GM23338 (cell line): ENCODE measurements at regions not wholly inside any gene's neighbourhood (a gene's known extent, or its start where the extent isn't known, plus 50 kb on each side); places are given as distances from the start of the nearest gene placed in this dataset.

Source experiments
- ATAC-seq: fragments of 200-7000 bp; cut with Tn5 transposase; 3 replicates; pipeline ENCODE4 v1.9.1; 2020
- DNase-seq: peaks from one replicate; pipeline ENCODE4 v3.0.0-alpha.2; 2015; ENCODE audit warnings: low spot score
- H2AFZ ChIP-seq: fragments of 200-600 bp; sonication (generic); 2 replicates; pipeline ENCODE4 v1.8.0; 2016; ENCODE audit warnings: antibody characterized with exemption, mild to moderate bottlenecking, moderate library complexity
- H3F3A ChIP-seq: fragments of 200-600 bp; sonication (generic); replicated peaks from 2 replicates; pipeline ENCODE4 v1.8.0; 2017; ENCODE audit warnings: antibody characterized with exemption, mixed run types, low read depth
- H3K27ac ChIP-seq: fragments of 200-600 bp; sonication (generic); 2 replicates; pipeline ENCODE4 v1.6.1; 2016; ENCODE audit warnings: low read depth
- H3K27me3 ChIP-seq: fragments of 200-600 bp; sonication (generic); 2 replicates; pipeline ENCODE4 v1.8.0; 2016; ENCODE audit warnings: mild to moderate bottlenecking, mixed run types, moderate library complexity; ENCODE audit not compliant: insufficient read depth
- H3K36me3 ChIP-seq: fragments of 200-600 bp; sonication (generic); 2 replicates; pipeline ENCODE4 v1.8.0; 2016; ENCODE audit warnings: mild to moderate bottlenecking; ENCODE audit not compliant: insufficient read depth
- H3K4me1 ChIP-seq: fragments of 200-600 bp; sonication (generic); 2 replicates; pipeline ENCODE4 v1.8.0; 2016; ENCODE audit warnings: mild to moderate bottlenecking, moderate library complexity; ENCODE audit not compliant: insufficient read depth
- H3K4me2 ChIP-seq: fragments of 200-600 bp; sonication (generic); 2 replicates; pipeline ENCODE4 v1.7.1; 2017; ENCODE audit warnings: mixed run types
- H3K4me3 ChIP-seq: fragments of 200-600 bp; sonication (generic); 2 replicates; pipeline ENCODE4 v1.6.1; 2016; ENCODE audit warnings: mixed run types
- H3K79me2 ChIP-seq: fragments of 200-600 bp; sonication (generic); replicated peaks from 2 replicates; pipeline ENCODE4 v1.8.0; 2017; ENCODE audit warnings: mild to moderate bottlenecking; ENCODE audit not compliant: insufficient read depth
- H3K9me2 ChIP-seq: fragments of 200-600 bp; sonication (generic); 2 replicates; pipeline ENCODE4 v1.8.0; 2017; ENCODE audit not compliant: insufficient read depth
- H4K20me1 ChIP-seq: fragments of 200-600 bp; sonication (generic); replicated peaks from 2 replicates; pipeline ENCODE4 v1.8.0; 2017; ENCODE audit warnings: mild to moderate bottlenecking; ENCODE audit not compliant: insufficient read depth
- H3K27ac Mint-ChIP-seq: 2 replicates; pipeline ENCODE4 v1.8.0; 2020; ENCODE audit warnings: inconsistent platforms, mild to moderate bottlenecking, moderate library complexity, mixed read lengths
- H3K27me3 Mint-ChIP-seq: 3 replicates; pipeline ENCODE4 v1.8.0; 2022; ENCODE audit warnings: low read depth, mild to moderate bottlenecking, moderate library complexity, mixed read lengths, inconsistent platforms; ENCODE audit not compliant: insufficient read depth, poor library complexity
- H3K36me3 Mint-ChIP-seq: 3 replicates; pipeline ENCODE4 v1.8.0; 2021; ENCODE audit warnings: low read depth, mild to moderate bottlenecking, inconsistent platforms, moderate library complexity, mixed read lengths
- H3K4me1 Mint-ChIP-seq: 3 replicates; pipeline ENCODE4 v1.8.0; 2020; ENCODE audit warnings: mild to moderate bottlenecking, inconsistent platforms, mixed read lengths
- H3K4me3 Mint-ChIP-seq: 3 replicates; pipeline ENCODE4 v1.8.0; 2021; ENCODE audit warnings: moderate library complexity, mild to moderate bottlenecking, inconsistent platforms, mixed read lengths
- H3K9me3 Mint-ChIP-seq: 3 replicates; pipeline ENCODE4 v1.8.0; 2020; ENCODE audit warnings: moderate library complexity, mild to moderate bottlenecking, inconsistent platforms, mixed read lengths
- CREB1 ChIP-seq: fragments of 250-450 bp; sonication (Bioruptor Pico); IDR thresholded peaks from 2 replicates; pipeline ENCODE4 v1.5.0; 2020; ENCODE audit warnings: low read depth, mild to moderate bottlenecking, moderate library complexity
- ETS1 ChIP-seq: IDR thresholded peaks from 2 replicates; pipeline ENCODE4 v1.6.1; 2016; ENCODE audit warnings: antibody characterized with exemption
- EZH2 ChIP-seq: fragments of 200-600 bp; sonication (generic); IDR thresholded peaks from one replicate; pipeline ENCODE4 v1.8.0; 2017; ENCODE audit warnings: antibody characterized with exemption, mild to moderate bottlenecking, low read depth; ENCODE audit not compliant: unreplicated experiment
- EZH2phosphoT487 ChIP-seq: fragments of 200-600 bp; sonication (generic); IDR thresholded peaks from one replicate; pipeline ENCODE4 v1.8.1; 2018; ENCODE audit warnings: antibody characterized with exemption; ENCODE audit not compliant: unreplicated experiment
- JUNB ChIP-seq: IDR thresholded peaks from one replicate; pipeline ENCODE4 v1.6.1; 2016; ENCODE audit warnings: antibody characterized with exemption; ENCODE audit not compliant: unreplicated experiment
- NANOG ChIP-seq: IDR thresholded peaks from 2 replicates; pipeline ENCODE4 v1.6.1; 2016; ENCODE audit warnings: antibody characterized with exemption, borderline replicate concordance
- POLR2AphosphoS5 ChIP-seq: IDR thresholded peaks from 2 replicates; pipeline ENCODE4 v1.6.1; 2016; ENCODE audit warnings: antibody characterized with exemption, low read depth
- REST ChIP-seq: IDR thresholded peaks from one replicate; pipeline ENCODE4 v1.6.1; 2018; ENCODE audit warnings: antibody characterized with exemption; ENCODE audit not compliant: unreplicated experiment
- STAT1 ChIP-seq: IDR thresholded peaks from one replicate; pipeline ENCODE4 v1.6.1; 2016; ENCODE audit warnings: antibody characterized with exemption; ENCODE audit not compliant: unreplicated experiment
- ZNF114 ChIP-seq: fragments of 250-450 bp; sonication (Bioruptor Pico); IDR thresholded peaks from 2 replicates; pipeline ENCODE4 v1.5.0; 2020; ENCODE audit warnings: mild to moderate bottlenecking, moderate library complexity
- ZNF331 ChIP-seq: fragments of 250-450 bp; sonication (Bioruptor Pico); IDR thresholded peaks from 2 replicates; pipeline ENCODE4 v1.5.0; 2020; ENCODE audit warnings: low read depth, mild to moderate bottlenecking, moderate library complexity
- ZNF462 ChIP-seq: fragments of 250-450 bp; sonication (Bioruptor Pico); IDR thresholded peaks from 2 replicates; pipeline ENCODE4 v1.5.0; 2020; ENCODE audit warnings: mild to moderate bottlenecking, moderate library complexity

GRCh38 chr5:158212237-158212636, 353.3 kb upstream of the CLINT1 start:
- no peak overlapping the region for H3K27ac Mint-ChIP-seq
- H3K36me3 ChIP-seq = no peaks in the 10 kb centered on the region
- no peaks in the 10 kb centered on the region for H3F3A ChIP-seq
- no peak overlapping the region for H3K27ac ChIP-seq
- no peak overlapping the region for H3K4me3 ChIP-seq
- peaks cover 7% of the 10 kb centered on the region; the same call in 1 of the 3 replicates for H3K4me1 Mint-ChIP-seq
- TF ChIP-seq POLR2AphosphoS5 = no peak
- peaks cover 6% of the 10 kb centered on the region; the same call in 1 of the 2 replicates for H3K9me2 ChIP-seq
- H4K20me1 ChIP-seq = no peaks in the 10 kb centered on the region
- H3K4me3 Mint-ChIP-seq = no peak overlapping the region
- no peaks in the 10 kb centered on the region for H3K4me1 ChIP-seq
- no peak overlapping the region for H2AFZ ChIP-seq
- no peaks in the 10 kb centered on the region for H3K36me3 Mint-ChIP-seq
- H3K4me2 ChIP-seq = no peak overlapping the region
- H3K79me2 ChIP-seq = no peaks in the 10 kb centered on the region
- H3K27me3 ChIP-seq = no peaks in the 10 kb centered on the region
- no peak for DNase-seq
- H3K9me3 Mint-ChIP-seq = no peaks in the 10 kb centered on the region
- ATAC-seq = no peak
- H3K27me3 Mint-ChIP-seq = peaks cover 1% of the 10 kb centered on the region

GRCh38 chr5:158209219-158209908, 350.4 kb upstream of the CLINT1 start:
- H3K79me2 ChIP-seq = no peaks in the 10 kb centered on the region
- Mint-ChIP-seq H3K27ac (no peak overlapping the region), H3K9me3 (no peaks in the 10 kb centered on the region), H3K4me1 (peaks cover 7% of the 10 kb centered on the region; the same call in 1 of the 3 replicates), H3K27me3 (peaks cover 2% of the 10 kb centered on the region), H3K4me3 (no peak overlapping the region), H3K36me3 (no peaks in the 10 kb centered on the region)
- no peak overlapping the region for H2AFZ ChIP-seq
- H3K36me3 ChIP-seq = no peaks in the 10 kb centered on the region
- ATAC-seq (no peak), DNase-seq (no peak)
- no peaks in the 10 kb centered on the region for H4K20me1 ChIP-seq
- H3K4me2 ChIP-seq = no peak overlapping the region
- H3K9me2 ChIP-seq = 0 out of 2 replicates have a peak, but pooled peaks cover 4% of the 10 kb centered on the region
- H3F3A ChIP-seq = no peaks in the 10 kb centered on the region
- no peak overlapping the region for H3K4me3 ChIP-seq
- H3K4me1 ChIP-seq = no peaks in the 10 kb centered on the region
- H3K27me3 ChIP-seq = no peaks in the 10 kb centered on the region
- no peak overlapping the region for H3K27ac ChIP-seq
- no peak for TF ChIP-seq ZNF462 (CRISPR knock-in tag)
- TF ChIP-seq ETS1 = no peak
- TF ChIP-seq ZNF331 (CRISPR knock-in tag) = no peak
- TF ChIP-seq EZH2phosphoT487 = no peak
- no peak for TF ChIP-seq JUNB
- TF ChIP-seq STAT1 = no peak
- no peak for TF ChIP-seq POLR2AphosphoS5
- TF ChIP-seq EZH2 = no peak
- TF ChIP-seq CREB1 (CRISPR knock-in tag) = no peak
- TF ChIP-seq REST = no peak
- TF ChIP-seq NANOG = no peak
- TF ChIP-seq ZNF114 (CRISPR knock-in tag) = no peak
